Activated CD8-positive, alpha-beta memory T cell treated with anti-CD3 and anti-CD28 coated beads, Interleukin-2, amount 50 U/mL, for 1 hour (primary cell): ENCODE measurements at regions not wholly inside any gene's neighbourhood (a gene's known extent, or its start where the extent isn't known, plus 50 kb on each side); places are given as distances from the start of the nearest gene placed in this dataset.
"Not testable (repeated sequence)": the region's sequence is repeated elsewhere in the genome, so short reads cannot be mapped to it uniquely, and the experiment has no call there.

Source experiments
- DNase-seq: peaks from one replicate; pipeline ENCODE4 v3.0.0-alpha.2; 2020; ENCODE audit errors: extremely low read depth

DNA sequence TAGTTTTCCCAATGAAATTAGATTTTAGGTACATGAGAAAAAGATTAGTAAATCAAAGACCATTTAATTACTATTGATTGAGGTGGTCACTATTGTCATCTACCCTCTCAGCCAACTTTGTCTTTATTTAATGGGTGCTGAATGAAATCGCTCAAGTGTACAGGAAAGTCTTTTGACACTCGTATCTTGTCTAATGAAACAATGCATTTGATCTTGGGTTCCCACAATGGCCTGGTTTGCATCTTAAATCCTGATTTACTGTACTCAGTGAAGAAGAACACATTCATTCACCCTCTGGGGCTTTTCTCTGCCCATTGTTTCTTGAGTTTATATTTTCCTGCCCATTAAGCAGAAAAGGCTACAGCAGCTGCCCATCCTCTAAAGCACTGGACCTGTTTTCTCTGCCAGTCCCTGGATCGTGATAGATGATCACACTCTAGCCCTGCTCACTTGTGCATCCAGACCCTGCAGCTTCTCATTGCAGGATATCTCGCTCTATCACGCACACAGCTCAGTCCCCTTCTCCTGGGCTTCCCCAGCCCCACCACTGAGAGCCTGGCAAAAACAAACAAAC lies 1369.3 kb downstream of the AACS start:
- no peak for DNase-seq

DNA sequence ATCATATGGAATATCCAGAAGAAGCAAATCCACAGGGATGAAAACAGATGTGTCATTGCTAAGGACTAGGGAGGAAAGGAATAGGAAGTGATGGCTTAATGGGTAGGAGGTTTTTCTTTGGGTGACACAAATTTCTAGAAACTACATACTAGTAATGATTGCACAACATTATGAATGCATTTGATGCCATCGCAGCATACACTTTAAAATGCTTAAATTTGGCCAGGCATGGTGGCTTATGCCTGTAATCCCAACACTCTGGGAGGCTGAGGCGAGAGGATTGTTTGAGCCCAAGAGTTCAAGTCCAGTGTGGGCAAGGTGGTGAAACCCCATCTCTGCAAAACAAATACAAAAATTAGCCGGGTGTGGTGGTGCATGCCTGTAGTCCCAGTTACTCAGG lies 1370.8 kb downstream of the AACS start:
- DNase-seq, result no peak

DNA sequence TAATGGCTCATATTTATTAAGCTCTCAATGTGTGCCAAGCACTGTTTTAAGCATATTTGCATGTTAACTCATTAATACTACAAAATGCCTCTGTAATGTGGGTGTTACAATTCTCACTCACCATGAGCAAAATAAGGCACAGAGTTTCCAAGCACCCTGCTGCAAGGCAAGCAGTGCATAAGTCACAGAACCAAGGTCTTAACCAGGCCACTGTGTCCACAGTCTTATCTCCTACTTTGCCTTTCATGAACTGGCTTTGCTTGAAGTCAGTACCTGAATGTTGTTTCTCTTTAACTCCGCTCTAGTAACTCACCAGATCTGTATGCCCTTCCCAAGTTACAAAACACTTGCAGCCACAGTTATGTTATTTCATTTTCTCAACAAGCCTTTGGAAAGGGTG lies 1372.7 kb downstream of the AACS start:
- no peak for DNase-seq

DNA sequence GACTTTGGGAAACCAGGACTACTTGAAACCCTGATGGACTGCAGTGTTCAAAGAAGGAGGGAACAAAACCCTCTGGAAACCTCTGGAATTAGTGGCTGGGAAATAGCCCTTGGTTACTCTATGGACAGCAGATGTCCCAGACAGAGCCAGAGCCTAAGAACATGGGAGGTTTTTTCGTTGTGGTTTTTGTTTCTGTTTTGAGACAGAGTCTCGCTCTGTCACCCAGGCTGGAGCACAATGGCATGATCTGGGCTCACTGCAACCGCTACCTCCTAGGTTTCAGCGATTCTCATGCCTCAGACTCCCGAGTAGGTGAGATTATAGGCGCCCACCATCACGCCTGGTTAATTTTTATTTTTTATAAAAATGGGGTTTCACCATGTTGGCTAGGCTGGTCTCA lies 1378.7 kb downstream of the AACS start:
- DNase-seq, result no peak

DNA sequence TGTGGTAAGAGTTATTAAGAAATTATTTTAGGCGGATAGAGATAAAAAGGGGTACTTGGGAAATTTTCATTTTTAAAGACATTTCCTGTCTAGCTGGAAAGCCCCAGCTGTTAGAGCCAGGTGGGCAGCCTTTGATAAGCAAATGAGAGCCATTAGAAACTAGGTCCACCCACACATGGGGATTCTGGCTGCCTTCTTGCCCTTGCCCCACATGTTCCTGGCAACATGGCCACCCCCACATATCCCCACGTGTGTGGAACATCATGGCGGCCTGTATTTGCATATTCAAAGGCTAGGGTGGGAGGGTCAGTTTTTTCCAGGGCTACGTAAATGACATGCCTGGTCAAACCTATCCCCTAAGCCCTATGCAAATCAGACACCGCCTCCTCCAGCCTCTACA lies 1382.1 kb downstream of the AACS start:
- no peak for DNase-seq

- DNase-seq, result no peak
These were observed 1386.6 kb downstream of the AACS start for GRCh38 chr12:126451809-126452208.

GRCh38 chr12:126452686-126453085 lies 1387.5 kb downstream of the AACS start:
- not testable (repeated sequence) for DNase-seq

- DNase-seq, result no peak
These were observed 1389.3 kb downstream of the AACS start for GRCh38 chr12:126454581-126454980.

DNA sequence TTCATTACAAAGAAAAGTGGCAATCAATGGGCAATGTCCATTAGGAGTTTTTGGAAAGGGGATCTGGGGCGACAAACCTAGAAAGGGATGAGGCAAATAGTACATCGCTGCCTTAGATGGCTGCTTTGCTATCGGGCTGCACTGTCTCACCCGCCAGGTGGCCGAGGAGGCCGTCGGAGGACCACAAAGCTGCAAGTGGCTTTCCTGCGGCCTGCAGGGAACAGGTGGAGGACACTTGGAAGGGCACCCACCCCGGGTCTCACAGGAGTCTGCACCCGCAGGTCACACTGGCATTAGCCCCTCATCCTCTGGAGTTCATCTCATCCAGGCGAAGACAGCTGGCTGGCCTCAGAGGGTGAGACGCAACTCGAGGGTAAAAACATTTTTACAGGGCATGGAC lies 1392.5 kb downstream of the AACS start:
- no peak for DNase-seq

DNA sequence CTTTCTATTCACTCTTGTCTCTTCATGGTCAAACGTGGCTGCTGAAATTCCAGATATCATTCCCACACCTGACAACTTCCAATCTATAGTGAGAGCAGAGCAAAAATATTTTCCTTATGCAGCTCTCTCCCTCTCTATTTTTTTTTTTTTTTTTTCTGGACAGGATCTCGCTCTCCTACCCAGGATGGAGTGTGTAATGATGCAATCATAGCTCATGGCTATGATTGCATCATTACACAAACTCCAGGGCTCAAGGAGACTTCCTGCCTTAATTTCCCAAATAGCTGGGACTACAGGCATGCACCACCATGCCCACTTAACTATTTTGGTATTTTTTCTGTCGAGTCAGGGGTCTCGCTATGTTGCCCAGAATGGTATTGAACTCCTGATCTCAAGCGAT lies 1398.9 kb downstream of the AACS start:
- no peak for DNase-seq

GRCh38 chr12:126469211-126469610 lies 1404.0 kb downstream of the AACS start:
- no peak for DNase-seq

DNA sequence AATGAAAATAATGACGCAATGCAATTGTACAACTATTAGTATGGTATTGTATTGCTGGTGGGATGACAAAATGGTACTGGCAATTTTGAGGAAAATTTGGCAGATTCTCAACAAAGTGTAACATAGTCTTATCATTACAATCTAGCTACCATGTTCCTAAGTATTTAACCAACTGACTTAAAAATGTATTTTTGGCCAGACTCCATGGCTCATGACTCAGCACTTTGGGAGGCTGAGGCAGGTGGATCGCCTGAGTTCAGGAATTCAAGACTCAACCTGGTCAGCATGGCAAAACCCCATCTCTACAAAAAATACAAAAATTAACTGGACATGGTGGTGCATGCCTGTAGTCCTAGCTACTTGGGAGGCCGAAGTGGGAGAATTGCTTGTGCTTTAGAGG lies 1409.5 kb downstream of the AACS start:
- no peak for DNase-seq

DNA sequence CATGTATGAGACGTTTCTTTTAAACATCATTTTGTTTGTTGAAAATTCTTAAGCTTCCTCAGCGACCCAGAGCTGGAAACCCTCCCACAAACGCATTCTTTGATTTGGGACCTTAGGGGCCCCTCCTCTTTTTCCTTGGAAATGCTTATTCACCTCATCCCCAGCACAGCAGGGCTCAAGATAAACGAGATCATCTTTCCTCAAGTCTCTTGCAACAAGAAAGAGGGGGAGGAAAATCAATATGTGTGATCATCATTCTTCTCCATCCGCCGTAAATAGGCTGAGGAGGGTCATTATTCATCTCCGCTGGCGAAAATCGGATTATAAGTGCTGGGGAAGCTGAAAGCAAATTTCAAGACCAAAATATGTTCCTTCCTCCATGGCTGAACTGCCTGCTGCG lies 1415.2 kb downstream of the AACS start:
- no peak for DNase-seq

- no peak for DNase-seq
These were observed 1416.5 kb downstream of the AACS start for GRCh38 chr12:126481688-126482087.

GRCh38 chr12:126482238-126482889 lies 1417.1 kb downstream of the AACS start:
- no peak for DNase-seq

GRCh38 chr12:126483145-126484068 lies 1418.2 kb downstream of the AACS start:
- no peak for DNase-seq

GRCh38 chr12:126487431-126487980 lies 1422.3 kb downstream of the AACS start:
- no peak for DNase-seq

- no peak for DNase-seq
These were observed 1423.6 kb downstream of the AACS start for GRCh38 chr12:126488806-126489205.

GRCh38 chr12:126492181-126492580 lies 1426.9 kb downstream of the AACS start:
- no peak for DNase-seq

GRCh38 chr12:126493366-126494108 lies 1428.3 kb downstream of the AACS start:
- DNase-seq, result no peak

DNA sequence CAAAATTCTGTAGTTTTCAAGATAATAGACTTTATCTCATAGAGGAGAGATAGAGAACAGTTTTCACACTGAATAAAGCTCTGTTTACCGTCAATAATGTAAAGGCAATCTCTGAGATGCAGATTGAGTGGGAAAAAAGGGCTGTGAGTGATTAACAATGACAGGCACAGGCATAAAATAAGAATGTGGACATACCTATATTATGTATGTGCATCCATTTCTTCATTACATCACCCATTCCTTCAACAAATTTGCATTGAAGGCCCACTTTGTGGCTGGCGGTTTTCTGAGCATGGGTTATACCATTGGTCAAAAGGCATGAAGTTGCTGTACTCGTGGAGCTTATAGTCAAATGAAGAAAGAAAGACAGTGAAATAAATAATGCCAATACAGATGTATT lies 1431.0 kb downstream of the AACS start:
- no peak for DNase-seq
